Activated CD4-positive, alpha-beta T cell treated with anti-CD3 and anti-CD28 coated beads, Interleukin-2, Interleukin-6, amounts not matched to agents 100 ng/mL and 50 ng/mL, durations not matched to agents 16 hours and 8 hours (primary cell): ENCODE measurements at regions not wholly inside any gene's neighbourhood (a gene's known extent, or its start where the extent isn't known, plus 50 kb on each side); places are given as distances from the start of the nearest gene placed in this dataset.

Experiments used
- DNase-seq: peaks from one replicate; pipeline ENCODE4 v3.0.0-alpha.2; 2020

DNA sequence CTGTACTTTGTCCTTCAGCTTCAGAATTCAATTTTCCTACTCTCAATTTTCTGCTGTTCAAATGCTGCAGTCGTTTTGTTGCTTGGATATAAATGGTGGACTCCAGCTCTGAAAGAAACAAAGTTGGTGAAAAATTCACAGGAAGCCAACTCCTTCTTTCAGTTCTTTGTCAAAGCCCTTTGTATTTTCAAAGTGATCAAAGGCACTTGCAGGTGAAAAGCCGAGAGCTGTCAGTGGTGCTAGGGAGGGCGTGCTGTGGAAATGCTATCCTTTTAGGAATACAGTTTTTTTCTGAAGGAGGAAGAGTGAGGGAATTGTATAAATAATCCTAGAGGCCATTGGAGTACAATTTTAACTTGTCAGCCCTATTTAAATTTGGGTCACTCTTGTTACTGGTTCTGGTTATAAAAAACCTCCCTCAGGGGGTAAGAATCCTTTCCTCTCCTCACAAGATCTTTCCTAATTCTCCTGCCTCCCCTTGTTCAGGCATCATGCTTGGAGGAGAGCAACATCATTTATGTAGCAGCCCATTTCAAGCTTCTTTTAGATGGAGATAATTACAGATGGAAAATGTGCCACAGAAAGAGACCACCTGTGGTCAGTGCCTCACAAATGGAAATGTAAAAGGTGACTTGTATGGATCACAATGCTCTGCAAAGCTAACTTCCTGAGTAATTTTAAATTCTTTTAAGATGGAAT, 62.5 kb upstream of the GHR start:
- no peak for DNase-seq

DNA sequence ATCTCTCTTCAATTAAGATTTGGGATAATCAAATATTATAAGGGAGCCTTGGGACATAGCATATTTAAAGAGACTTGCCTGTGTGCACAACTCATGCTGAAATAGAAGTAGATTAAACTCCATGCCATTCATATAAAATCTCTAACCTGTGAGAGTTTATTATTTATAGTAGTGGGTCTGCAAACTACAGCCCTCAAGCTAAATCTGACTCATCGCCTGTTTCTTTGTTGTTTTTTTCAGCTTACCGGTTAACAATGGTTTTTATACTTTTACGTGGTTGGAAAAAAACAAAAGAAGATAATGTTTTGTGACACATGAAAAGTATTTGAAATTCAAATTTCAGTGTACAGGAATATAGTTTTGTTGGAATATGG, 61.9 kb upstream of the GHR start:
- no peak for DNase-seq

DNA sequence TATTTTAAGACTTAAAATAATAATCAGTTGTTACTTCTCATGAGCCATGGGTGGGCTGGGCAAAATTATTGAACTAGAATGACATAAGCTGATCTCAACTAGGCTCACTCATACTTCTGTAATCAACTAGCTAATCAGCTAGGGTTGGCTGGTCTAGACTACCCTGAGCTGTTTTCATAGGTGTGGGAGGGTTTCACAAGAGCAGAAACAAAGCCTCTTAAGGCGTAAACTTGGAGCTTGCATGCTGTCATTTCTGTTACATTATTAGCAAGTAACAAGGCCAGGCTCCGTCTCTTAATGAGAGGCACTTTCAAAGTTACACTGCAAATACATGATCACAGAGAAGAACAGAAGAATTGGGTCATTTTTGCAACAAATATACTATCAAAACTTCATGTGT, 57.2 kb upstream of the GHR start:
- DNase-seq: no peak
